Transverse colon (tissue), 4 donors: ENCODE measurements at regions not wholly inside any gene's neighbourhood (a gene's known extent, or its start where the extent isn't known, plus 50 kb on each side); places are given as distances from the start of the nearest gene placed in this dataset.

Experiments
- DNase-seq: peaks from one replicate; pipeline ENCODE4 v3.0.0-alpha.2; 2019
- H3K27ac ChIP-seq, 4 donors: fragments of 200-600 bp; sonication (generic); 2 replicates each; pipeline ENCODE4 v1.5.1; 2016 to 2018; ENCODE audit warnings: inconsistent platforms in 4 of 4
- H3K27me3 ChIP-seq: fragments of 200-600 bp; sonication (generic); 2 replicates; pipeline ENCODE4 v1.5.1; 2017; ENCODE audit warnings: inconsistent platforms
- H3K36me3 ChIP-seq, 4 donors: fragments of 200-600 bp; sonication (generic); 2 replicates each; pipeline ENCODE4 v1.5.1; 2017 to 2019; ENCODE audit warnings: inconsistent platforms in 4 of 4
- H3K4me1 ChIP-seq, 4 donors: fragments of 200-600 bp; sonication (generic); 2 replicates each; pipeline ENCODE4 v1.5.1; 2017 to 2020; ENCODE audit warnings: inconsistent platforms in 4 of 4
- H3K4me3 ChIP-seq, 4 donors: fragments of 200-600 bp; sonication (generic); 1 replicate in 1 of 4; 2 replicates in 3 of 4; pipeline versions ENCODE4 v1.5.1 to v1.6.1; 2017 to 2019; ENCODE audit warnings: inconsistent platforms in 4 of 4
- H3K9me3 ChIP-seq, 2 donors: fragments of 200-600 bp; sonication (generic); 2 replicates each; pipeline ENCODE4 v1.5.1; 2017 to 2019; ENCODE audit warnings: inconsistent platforms in 2 of 2
- EP300 ChIP-seq: sonication (generic); formaldehyde crosslinking; IDR thresholded peaks from one replicate; pipeline ENCODE4 v1.6.1; 2017; ENCODE audit warnings: antibody characterized with exemption, low read depth
- POLR2A ChIP-seq: fragments of 450-650 bp; IDR thresholded peaks from one replicate; pipeline ENCODE4 v1.6.1; 2016; ENCODE audit warnings: antibody characterized with exemption, mild to moderate bottlenecking, moderate library complexity
- POLR2AphosphoS5 ChIP-seq, 3 donors: sonication (generic); formaldehyde crosslinking; IDR thresholded peaks; one replicate each; pipeline ENCODE4 v1.6.1; 2016; ENCODE audit warnings: antibody characterized with exemption in 3 of 3
- WGBS, 2 donors: methylation state at CpG; one replicate each; pipeline ENCODE4 v1.1.5; 2018; ENCODE audit warnings: low coverage in 1 of 2; 5-methylcytosine and 5-hydroxymethylcytosine counted together
- in situ Hi-C, 4 donors: fragments of 200-750 bp; cut with MboI; loops; one replicate each; pipeline versions ENCODE4 v1.15.0 to v1.15.1; 2017; ENCODE audit warnings: low sequenced_read_pairs in 3 of 4, low pct_ligation_motif_present in 1 of 4, low pct_unique_long_range_greater_than_20kb in 1 of 4
- intact Hi-C: fragments of 100-400 bp; cut with DNase I; formaldehyde crosslinking; loops from one replicate; pipeline ENCODE4 v1.15.1; 2023; ENCODE audit warnings: low total_unique reads
- TF ChIP-seq, protein P1 (sequence below), 5 experiments: fragments of 200-600 bp in 3 of 5; fragments of 450-650 bp in 2 of 5; sonication (generic) in 3 of 5; IDR thresholded peaks; 1 replicate in 2 of 5; 2 replicates in 3 of 5; pipeline ENCODE4 v1.5.1; 2016 to 2017; ENCODE audit warnings: antibody characterized with exemption in 5 of 5, inconsistent platforms in 3 of 5, mild to moderate bottlenecking in 2 of 5, moderate library complexity in 1 of 5

DNA sequence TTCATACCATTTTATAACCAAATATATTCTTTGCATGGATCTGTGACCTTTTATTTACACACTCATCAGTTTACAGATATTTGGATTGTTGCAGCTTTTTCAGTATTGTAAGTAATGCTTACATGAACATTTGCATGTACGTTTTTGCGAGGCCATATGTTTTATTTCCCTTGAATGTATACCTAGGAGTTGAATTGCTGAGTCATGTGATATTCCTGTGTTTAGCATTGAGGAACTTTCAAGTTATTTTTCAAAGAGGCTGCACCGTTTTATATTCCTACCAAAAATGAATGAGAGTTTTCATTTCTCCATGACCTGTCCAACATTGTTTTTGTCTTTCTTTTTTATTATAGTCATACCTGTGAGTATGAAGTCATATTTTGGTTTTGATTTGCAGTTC lies 392.1 kb downstream of the CNTNAP4 start:
- no peaks in the 10 kb centered on the region for H3K36me3 ChIP-seq
- TF ChIP-seq POLR2A (no peak), EP300 (no peak), POLR2AphosphoS5 (IDR thresholded peaks at IDR 0.05) (no peak)
- TF ChIP-seq, protein P1, sequence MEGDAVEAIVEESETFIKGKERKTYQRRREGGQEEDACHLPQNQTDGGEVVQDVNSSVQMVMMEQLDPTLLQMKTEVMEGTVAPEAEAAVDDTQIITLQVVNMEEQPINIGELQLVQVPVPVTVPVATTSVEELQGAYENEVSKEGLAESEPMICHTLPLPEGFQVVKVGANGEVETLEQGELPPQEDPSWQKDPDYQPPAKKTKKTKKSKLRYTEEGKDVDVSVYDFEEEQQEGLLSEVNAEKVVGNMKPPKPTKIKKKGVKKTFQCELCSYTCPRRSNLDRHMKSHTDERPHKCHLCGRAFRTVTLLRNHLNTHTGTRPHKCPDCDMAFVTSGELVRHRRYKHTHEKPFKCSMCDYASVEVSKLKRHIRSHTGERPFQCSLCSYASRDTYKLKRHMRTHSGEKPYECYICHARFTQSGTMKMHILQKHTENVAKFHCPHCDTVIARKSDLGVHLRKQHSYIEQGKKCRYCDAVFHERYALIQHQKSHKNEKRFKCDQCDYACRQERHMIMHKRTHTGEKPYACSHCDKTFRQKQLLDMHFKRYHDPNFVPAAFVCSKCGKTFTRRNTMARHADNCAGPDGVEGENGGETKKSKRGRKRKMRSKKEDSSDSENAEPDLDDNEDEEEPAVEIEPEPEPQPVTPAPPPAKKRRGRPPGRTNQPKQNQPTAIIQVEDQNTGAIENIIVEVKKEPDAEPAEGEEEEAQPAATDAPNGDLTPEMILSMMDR (IDR thresholded peaks at IDR 0.05), result no peak
- no peak overlapping the region for H3K27ac ChIP-seq
- DNase-seq, result no peak
- WGBS, 2 donors, result 24 to 48% methylated on average over 3 of the region's 3 CpGs
- intact Hi-C loops (no loop called here), in situ Hi-C loops (loop anchor here in 2 of 4 donors (25.0 kb wide), 1 partner anchor 882 kb away; no protein-coding TSS in a partner anchor)
- H3K4me3 ChIP-seq, result no peak overlapping the region
- no peaks in the 10 kb centered on the region for H3K4me1 ChIP-seq
- H3K27me3 ChIP-seq, result no peaks in the 10 kb centered on the region
- no peaks in the 10 kb centered on the region for H3K9me3 ChIP-seq

DNA sequence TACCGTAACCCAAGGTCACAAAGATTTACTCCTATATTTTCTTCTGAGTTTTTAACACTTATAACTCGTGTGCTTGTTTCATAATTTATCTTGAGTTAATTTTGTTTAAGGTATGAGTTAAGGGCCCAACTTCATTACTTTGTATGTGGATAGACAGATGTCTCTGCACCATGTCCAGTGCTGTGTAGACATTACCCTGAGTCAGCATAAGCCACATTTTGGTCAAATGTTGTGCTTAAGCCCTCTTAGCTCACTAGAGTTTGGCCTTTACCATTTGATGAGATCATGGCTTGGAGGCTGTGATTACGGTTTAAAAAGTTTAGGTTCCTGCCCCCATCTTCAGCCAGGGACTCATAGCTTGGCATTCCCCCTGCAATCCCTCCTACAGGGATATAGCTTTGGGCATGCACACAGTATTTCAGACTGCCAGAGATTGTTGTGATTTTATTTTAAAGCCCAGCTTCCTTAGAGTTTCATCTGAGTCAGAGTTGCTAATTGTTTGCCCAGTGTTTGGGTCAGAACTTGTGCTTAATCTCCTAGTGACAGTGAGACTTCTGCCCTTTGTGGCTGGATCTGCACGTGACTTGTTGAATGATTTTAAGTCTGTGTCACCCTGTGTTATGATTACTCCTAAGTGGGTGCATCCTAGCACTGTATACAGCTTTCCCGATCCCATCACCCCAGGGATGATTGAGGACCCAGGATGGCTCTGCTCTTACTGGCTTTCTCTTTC lies 393.1 kb downstream of the CNTNAP4 start:
- 68 to 70% methylated on average over 3 to 5 of the region's 5 CpGs for WGBS, 2 donors
- in situ Hi-C loops (loop anchor here in 2 of 4 donors (25.0 kb wide), 1 partner anchor 883 kb away; no protein-coding TSS in a partner anchor), intact Hi-C loops (no loop called here)
- no peak overlapping the region for H3K27ac ChIP-seq
- H3K27me3 ChIP-seq, result no peaks in the 10 kb centered on the region
- DNase-seq, result no peak
- H3K36me3 ChIP-seq, result no peaks in the 10 kb centered on the region
- H3K4me3 ChIP-seq, result no peak overlapping the region
- no peaks in the 10 kb centered on the region for H3K9me3 ChIP-seq
- TF ChIP-seq EP300, result no peak
- no peak for TF ChIP-seq POLR2A
- no peak for TF ChIP-seq POLR2AphosphoS5 (IDR thresholded peaks at IDR 0.05)
- TF ChIP-seq, protein P1 (IDR thresholded peaks at IDR 0.05), result no peak
- no peaks in the 10 kb centered on the region for H3K4me1 ChIP-seq

DNA sequence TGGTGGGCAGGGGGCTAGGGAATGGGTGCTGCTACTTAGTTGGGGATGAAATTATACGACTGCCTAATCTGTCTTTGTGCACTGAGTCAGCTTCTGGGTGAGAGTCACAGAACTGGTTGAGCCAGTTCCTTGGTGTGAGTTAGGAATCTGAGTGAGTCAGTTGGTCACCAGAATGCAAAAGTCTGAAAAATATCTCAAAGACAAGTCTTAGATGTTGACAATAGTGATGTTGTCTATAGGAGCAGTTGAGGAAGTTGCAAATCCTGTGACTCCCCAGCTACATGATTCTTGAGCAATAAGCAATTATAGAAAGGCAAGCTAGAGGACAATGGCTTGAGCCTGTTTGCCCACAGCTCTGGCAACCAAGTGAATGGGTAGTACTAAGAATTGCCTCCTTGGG lies 399.2 kb downstream of the CNTNAP4 start:
- WGBS, 2 donors, result 13 to 48% methylated on average over 1 of the region's 1 CpG
- in situ Hi-C loops, result no loop called here
- no peaks in the 10 kb centered on the region for H3K9me3 ChIP-seq
- no peak for DNase-seq
- no peaks in the 10 kb centered on the region for H3K4me1 ChIP-seq
- intact Hi-C loops, result no loop called here
- H3K4me3 ChIP-seq, result no peak overlapping the region
- TF ChIP-seq, protein P1 (IDR thresholded peaks at IDR 0.05), result no peak
- TF ChIP-seq POLR2AphosphoS5 (IDR thresholded peaks at IDR 0.05), result no peak
- TF ChIP-seq EP300, result no peak
- TF ChIP-seq POLR2A, result no peak
- no peaks in the 10 kb centered on the region for H3K36me3 ChIP-seq
- no peak overlapping the region for H3K27ac ChIP-seq
- H3K27me3 ChIP-seq, result no peaks in the 10 kb centered on the region

DNA sequence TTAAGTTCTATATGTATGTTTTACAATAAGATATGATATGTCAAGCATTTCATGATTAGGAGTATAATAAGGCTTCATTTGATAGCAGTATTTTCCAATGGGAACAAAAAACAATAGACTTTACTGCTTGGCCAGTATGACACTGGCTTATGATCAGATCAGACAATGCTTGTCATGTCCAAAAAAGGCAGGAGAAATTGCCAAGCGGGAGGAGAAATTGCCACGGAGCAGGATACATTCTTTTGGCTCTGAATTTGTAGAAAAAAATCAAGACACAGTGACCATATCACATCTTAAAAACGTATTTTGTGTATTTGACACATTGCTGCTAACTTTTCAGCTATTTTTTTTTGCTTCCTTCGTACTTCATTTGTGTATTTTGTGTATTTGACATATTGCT lies 404.1 kb downstream of the CNTNAP4 start:
- intact Hi-C loops, result no loop called here
- TF ChIP-seq POLR2A (no peak), EP300 (no peak), POLR2AphosphoS5 (IDR thresholded peaks at IDR 0.05) (no peak)
- TF ChIP-seq, protein P1 (IDR thresholded peaks at IDR 0.05), result no peak
- Histone ChIP-seq H3K4me1 (no peaks in the 10 kb centered on the region), H3K4me3 (no peak overlapping the region), H3K36me3 (no peaks in the 10 kb centered on the region), H3K27ac (no peak overlapping the region), H3K27me3 (no peaks in the 10 kb centered on the region), H3K9me3 (no peaks in the 10 kb centered on the region)
- no peak for DNase-seq
- in situ Hi-C loops, result no loop called here
- 56 to 67% methylated on average over 4 of the region's 4 CpGs for WGBS, 2 donors
